GM12892 (cell line): ENCODE measurements at regions not wholly inside any gene's neighbourhood (a gene's known extent, or its start where the extent isn't known, plus 50 kb on each side); places are given as distances from the start of the nearest gene placed in this dataset.

Source experiments
- DNase-seq: peaks from one replicate; pipeline ENCODE4 v3.0.0; 2011; ENCODE audit not compliant: insufficient read length
- FAIRE-seq: peaks from 2 replicates; lab custom pipeline; 2011; peaks lifted over from hg19 to GRCh38; lab: Jason Lieb, UNC
- POLR2A ChIP-seq: IDR thresholded peaks from 2 replicates; pipeline ENCODE4 v1.6.1; 2011; ENCODE audit warnings: low read depth, low read length, control low read depth
- POLR2AphosphoS5 ChIP-seq: IDR thresholded peaks from 2 replicates; pipeline ENCODE4 v1.6.1; 2011; ENCODE audit warnings: low read depth, low read length, control low read depth
- TAF1 ChIP-seq: IDR thresholded peaks from 2 replicates; pipeline ENCODE4 v1.6.1; 2011; ENCODE audit warnings: low read depth, mild to moderate bottlenecking, control low read depth, low read length, borderline replicate concordance

GRCh38 chr10:111445667-111446066 lies 368.8 kb downstream of the ADRA2A start:
- TF ChIP-seq POLR2AphosphoS5 (no peak), TAF1 (no peak), POLR2A (no peak)
- no peak for FAIRE-seq
- DNase-seq, result no peak

- no peak for FAIRE-seq
- DNase-seq, result no peak
Observed at GRCh38 chr10:111446966-111447365, 370.1 kb downstream of the ADRA2A start.

GRCh38 chr10:111452153-111452552 lies 375.3 kb downstream of the ADRA2A start:
- FAIRE-seq, result no peak
- TF ChIP-seq POLR2AphosphoS5 (no peak), POLR2A (no peak), TAF1 (no peak)
- no peak for DNase-seq

More at GRCh38 chr10:111446966-111447365, 370.1 kb downstream of the ADRA2A start:
- TF ChIP-seq POLR2AphosphoS5, result no peak
- no peak for TF ChIP-seq TAF1
- TF ChIP-seq POLR2A, result no peak

GRCh38 chr10:111455776-111456426 lies 379.1 kb downstream of the ADRA2A start:
- DNase-seq (no peak), FAIRE-seq (no peak)
- TF ChIP-seq POLR2A, result no peak
- TF ChIP-seq TAF1, result no peak
- TF ChIP-seq POLR2AphosphoS5, result no peak

- DNase-seq (no peak), FAIRE-seq (no peak)
- no peak for TF ChIP-seq TAF1
- no peak for TF ChIP-seq POLR2AphosphoS5
- no peak for TF ChIP-seq POLR2A
Observed at GRCh38 chr10:111458256-111458655, 381.4 kb downstream of the ADRA2A start.

GRCh38 chr10:111459967-111460366 lies 383.1 kb downstream of the ADRA2A start:
- no peak for FAIRE-seq

GRCh38 chr10:111472445-111472844 lies 395.6 kb downstream of the ADRA2A start:
- FAIRE-seq (no peak), DNase-seq (no peak)
- no peak for TF ChIP-seq POLR2A
- TF ChIP-seq POLR2AphosphoS5, result no peak
- TF ChIP-seq TAF1, result no peak

More at GRCh38 chr10:111459967-111460366, 383.1 kb downstream of the ADRA2A start:
- DNase-seq, result no peak
- TF ChIP-seq POLR2AphosphoS5 (no peak), POLR2A (no peak), TAF1 (no peak)

- FAIRE-seq, result no peak
- no peak for DNase-seq
- TF ChIP-seq POLR2AphosphoS5, result no peak
- no peak for TF ChIP-seq TAF1
- no peak for TF ChIP-seq POLR2A
Observed at GRCh38 chr10:111473361-111473760, 396.5 kb downstream of the ADRA2A start.

- DNase-seq (no peak), FAIRE-seq (no peak)
- TF ChIP-seq TAF1, result no peak
- TF ChIP-seq POLR2AphosphoS5, result no peak
- no peak for TF ChIP-seq POLR2A
Observed at GRCh38 chr10:111474786-111475185, 398.0 kb downstream of the ADRA2A start.

- no peak for FAIRE-seq
- TF ChIP-seq POLR2AphosphoS5 (no peak), POLR2A (no peak), TAF1 (no peak)
- DNase-seq, result no peak
Observed at GRCh38 chr10:111475720-111476119, 398.9 kb downstream of the ADRA2A start.

- no peak for DNase-seq
- no peak for FAIRE-seq
- no peak for TF ChIP-seq POLR2AphosphoS5
- no peak for TF ChIP-seq TAF1
- TF ChIP-seq POLR2A, result no peak
Observed at GRCh38 chr10:111478651-111479050, 401.8 kb downstream of the ADRA2A start.

GRCh38 chr10:111479966-111480365 lies 403.1 kb downstream of the ADRA2A start:
- DNase-seq (no peak), FAIRE-seq (no peak)
- TF ChIP-seq POLR2AphosphoS5 (no peak), TAF1 (no peak)

GRCh38 chr10:111481261-111481826 lies 404.5 kb downstream of the ADRA2A start:
- TF ChIP-seq POLR2AphosphoS5 (no peak), TAF1 (no peak), POLR2A (no peak)
- DNase-seq (no peak), FAIRE-seq (no peak)

- no peak for TF ChIP-seq POLR2AphosphoS5
- TF ChIP-seq POLR2A, result no peak
- TF ChIP-seq TAF1, result no peak
- FAIRE-seq (no peak), DNase-seq (no peak)
Observed at GRCh38 chr10:111481866-111482265, 405.0 kb downstream of the ADRA2A start.
